Neuronal stem cell (in vitro differentiated cells): ENCODE measurements at regions not wholly inside any gene's neighbourhood (a gene's known extent, or its start where the extent isn't known, plus 50 kb on each side); places are given as distances from the start of the nearest gene placed in this dataset.

Source experiments
- DNase-seq: peaks from one replicate; pipeline ENCODE4 v3.0.0-alpha.2; 2013; ENCODE audit warnings: low spot score
- H2AFZ ChIP-seq: one replicate; pipeline ENCODE4 v1.6.1; 2013; ENCODE audit warnings: mild to moderate bottlenecking, low read length, inconsistent platforms
- H2AK5ac ChIP-seq: 2 replicates; pipeline ENCODE4 v1.6.1; 2013; ENCODE audit warnings: low read depth, mild to moderate bottlenecking, inconsistent platforms, low read length, moderate library complexity, mixed read lengths
- H2BK120ac ChIP-seq: 2 replicates; pipeline ENCODE4 v1.6.1; 2013; ENCODE audit warnings: low read depth, mild to moderate bottlenecking, inconsistent platforms, low read length, moderate library complexity, mixed read lengths
- H2BK12ac ChIP-seq: one replicate; pipeline ENCODE4 v1.6.1; 2013; ENCODE audit warnings: low read length, inconsistent platforms
- H2BK15ac ChIP-seq: 2 replicates; pipeline ENCODE4 v1.6.1; 2013; ENCODE audit warnings: mild to moderate bottlenecking, low read length, inconsistent platforms, mixed read lengths
- H2BK5ac ChIP-seq: one replicate; pipeline ENCODE4 v1.6.1; 2013; ENCODE audit warnings: inconsistent platforms, mild to moderate bottlenecking, low read length, moderate library complexity
- H3K14ac ChIP-seq: one replicate; pipeline ENCODE4 v1.6.1; 2013; ENCODE audit warnings: low read length, inconsistent platforms
- H3K18ac ChIP-seq: 2 replicates; pipeline ENCODE4 v1.6.1; 2013; ENCODE audit warnings: low read length, inconsistent platforms
- H3K23ac ChIP-seq: 2 replicates; pipeline ENCODE4 v1.6.1; 2013; ENCODE audit warnings: low read depth, mild to moderate bottlenecking, mixed read lengths, low read length, inconsistent platforms; ENCODE audit not compliant: poor library complexity
- H3K27ac ChIP-seq: replicated peaks from 3 replicates; pipeline ENCODE4 v1.5.1; 2013; ENCODE audit warnings: low read length, inconsistent platforms
- H3K27me3 ChIP-seq, 3 experiments: 2 replicates each; pipeline ENCODE4 v1.6.1; 2013; ENCODE audit warnings: low read length in 3 of 3, mild to moderate bottlenecking in 2 of 3, inconsistent platforms in 1 of 3, low read depth in 1 of 3, mixed read lengths in 1 of 3, moderate library complexity in 1 of 3; ENCODE audit not compliant: control insufficient read depth in 3 of 3, insufficient read depth in 3 of 3
- H3K36me3 ChIP-seq, 2 donors: replicated peaks in 1 of 2; 2 replicates each; pipeline ENCODE4 v1.6.1; 2013; ENCODE audit warnings: low read length in 2 of 2; ENCODE audit not compliant: control insufficient read depth in 2 of 2, insufficient read depth in 2 of 2
- H3K4ac ChIP-seq: 2 replicates; pipeline ENCODE4 v1.6.1; 2013; ENCODE audit warnings: inconsistent platforms, mild to moderate bottlenecking, low read length, moderate library complexity
- H3K4me1 ChIP-seq, 2 donors: 1 replicate in 1 of 2; 2 replicates in 1 of 2; pipeline ENCODE4 v1.6.1; 2013; ENCODE audit warnings: low read length in 2 of 2, low read depth in 1 of 2; ENCODE audit not compliant: control insufficient read depth in 2 of 2, insufficient read depth in 1 of 2
- H3K4me2 ChIP-seq: one replicate; pipeline ENCODE4 v1.6.1; 2013; ENCODE audit warnings: mild to moderate bottlenecking, low read length, inconsistent platforms; ENCODE audit not compliant: insufficient read depth, poor library complexity, severe bottlenecking
- H3K4me3 ChIP-seq, 2 donors: 2 replicates each; pipeline ENCODE4 v1.5.1; 2013; ENCODE audit warnings: low read length in 2 of 2, mild to moderate bottlenecking in 2 of 2, inconsistent platforms in 1 of 2, moderate library complexity in 1 of 2
- H3K79me1 ChIP-seq: one replicate; pipeline ENCODE4 v1.6.1; 2013; ENCODE audit warnings: low read depth, mild to moderate bottlenecking, inconsistent platforms, low read length, moderate library complexity
- H3K9ac ChIP-seq: one replicate; pipeline ENCODE4 v1.6.1; 2013; ENCODE audit warnings: mild to moderate bottlenecking, low read depth, low read length, inconsistent platforms; ENCODE audit not compliant: poor library complexity
- H3K9me3 ChIP-seq, 2 donors: replicated peaks in 1 of 2; 2 replicates each; pipeline versions ENCODE3 to v1.6.1; 2013; ENCODE audit warnings: low read length in 2 of 2, mild to moderate bottlenecking in 2 of 2, inconsistent platforms in 1 of 2, low read depth in 1 of 2, mixed read lengths in 1 of 2, moderate library complexity in 1 of 2; ENCODE audit not compliant: control insufficient read depth in 2 of 2, insufficient read depth in 1 of 2
- H4K8ac ChIP-seq: one replicate; pipeline ENCODE4 v1.6.1; 2013; ENCODE audit warnings: low read depth, mild to moderate bottlenecking, inconsistent platforms, low read length, moderate library complexity
- H4K91ac ChIP-seq: one replicate; pipeline ENCODE4 v1.6.1; 2013; ENCODE audit warnings: low read length, low read depth, mild to moderate bottlenecking, inconsistent platforms; ENCODE audit not compliant: poor library complexity
- WGBS, 2 donors: extraction: QIAGEN DNeasy Blood & Tissue Kit; methylation state at CpG; one replicate each; pipeline ENCODE4 v1.1.7; 2013; ENCODE audit warnings: missing lambda C conversion rate in 2 of 2, mixed read lengths in 1 of 2; ENCODE audit not compliant: insufficient read length in 2 of 2, insufficient replicate concordance in 1 of 2; ENCODE audit errors: extremely low coverage in 2 of 2; 5-methylcytosine and 5-hydroxymethylcytosine counted together

DNA sequence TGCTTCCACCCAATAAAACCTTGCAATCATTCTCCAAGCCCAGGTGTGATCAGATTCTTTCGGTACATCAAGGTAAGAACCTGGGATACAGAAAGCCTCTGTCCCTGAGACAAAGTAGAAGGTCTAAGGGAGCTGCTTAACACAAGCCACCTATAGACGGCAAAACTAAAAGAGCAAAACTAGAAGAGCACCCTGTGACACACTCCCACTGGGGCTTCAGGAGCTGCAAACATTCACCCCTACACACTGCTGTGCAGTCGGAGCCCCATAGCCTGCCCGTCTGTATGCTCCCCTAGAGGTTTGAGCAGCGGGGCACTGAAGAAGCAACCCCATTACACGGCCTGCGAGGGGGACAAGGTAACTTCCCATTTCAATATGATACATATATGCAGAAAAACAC, 179.6 kb upstream of the CDH9 start:
- Histone ChIP-seq H3K23ac (no peak overlapping the region), H3K4ac (no peak overlapping the region), H4K8ac (no peak overlapping the region), H3K14ac (no peak overlapping the region), H3K4me3 (no peak overlapping the region), H4K91ac (no peak overlapping the region), H3K4me2 (no peak overlapping the region), H2AFZ (peak overlapping the region; percentile 11), H3K9ac (no peak overlapping the region), H3K36me3 (no peaks in the 10 kb centered on the region), H2BK5ac (no peak overlapping the region), H3K27ac (no peak overlapping the region), H3K4me1 (no peaks in the 10 kb centered on the region), H3K18ac (no peak overlapping the region), H3K9me3 (no peaks in the 10 kb centered on the region), H2BK120ac (no peak overlapping the region), H3K27me3 (no peaks in the 10 kb centered on the region), H2AK5ac (no peak overlapping the region), H2BK15ac (no peak overlapping the region), H3K79me1 (no peaks in the 10 kb centered on the region), H2BK12ac (no peak overlapping the region)
- no peak for DNase-seq
- WGBS, 2 donors: no CpG with 5 or more reads among the region's 7 CpGs

GRCh38 chr5:27217155-27217956, 179.0 kb upstream of the CDH9 start:
- Histone ChIP-seq H3K4me2 (no peak overlapping the region), H2BK5ac (no peak overlapping the region), H2AFZ (peak overlapping the region; percentile 11), H3K9me3 (no peaks in the 10 kb centered on the region), H2AK5ac (no peak overlapping the region), H2BK15ac (no peak overlapping the region), H3K14ac (no peak overlapping the region), H2BK120ac (no peak overlapping the region), H3K79me1 (no peaks in the 10 kb centered on the region), H3K23ac (no peak overlapping the region), H3K4ac (no peak overlapping the region), H3K36me3 (no peaks in the 10 kb centered on the region), H3K4me3 (no peak overlapping the region), H3K9ac (no peak overlapping the region), H3K18ac (no peak overlapping the region), H2BK12ac (no peak overlapping the region), H3K27me3 (no peaks in the 10 kb centered on the region), H3K27ac (no peak overlapping the region), H3K4me1 (no peaks in the 10 kb centered on the region), H4K91ac (no peak overlapping the region), H4K8ac (no peak overlapping the region)
- no peak for DNase-seq
- no CpG with 5 or more reads among the region's 15 CpGs for WGBS, 2 donors

DNA sequence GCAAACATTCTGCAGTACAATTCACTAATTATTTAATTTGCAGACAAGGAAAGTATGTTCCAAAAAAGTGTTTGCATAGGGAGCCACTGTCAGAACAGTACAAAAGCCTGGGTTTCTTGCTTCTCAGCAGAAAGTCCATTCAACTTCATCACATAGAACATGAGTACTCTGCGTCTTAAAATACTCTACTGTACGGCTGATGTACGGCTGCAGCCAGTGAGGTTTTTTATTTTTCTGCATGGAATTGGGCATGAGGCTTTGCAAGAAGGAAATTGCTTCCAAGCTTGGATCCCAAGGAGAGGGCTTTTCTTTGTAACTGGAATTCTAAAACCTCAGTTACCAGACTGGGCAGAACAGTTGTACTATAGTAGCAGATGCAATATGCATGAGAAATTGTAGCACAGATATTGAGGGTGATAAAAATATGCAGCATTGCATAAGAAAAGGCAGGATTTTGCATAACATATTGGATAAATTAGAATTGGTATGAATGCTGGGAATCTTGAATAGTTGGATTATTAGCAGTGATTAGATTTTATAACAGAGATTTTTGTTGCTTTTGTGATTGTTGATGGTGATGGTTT, 178.1 kb upstream of the CDH9 start:
- Histone ChIP-seq H2AFZ (no peak overlapping the region), H4K91ac (no peak overlapping the region), H3K4me2 (no peak overlapping the region), H3K23ac (no peak overlapping the region), H3K4ac (no peak overlapping the region), H2BK12ac (no peak overlapping the region), H3K4me1 (no peaks in the 10 kb centered on the region), H3K4me3 (no peak overlapping the region), H3K14ac (no peak overlapping the region), H3K27me3 (no peaks in the 10 kb centered on the region), H3K18ac (no peak overlapping the region), H2BK5ac (no peak overlapping the region), H3K27ac (no peak overlapping the region), H3K9ac (no peak overlapping the region), H3K79me1 (no peaks in the 10 kb centered on the region), H4K8ac (no peak overlapping the region), H3K9me3 (no peaks in the 10 kb centered on the region), H2BK15ac (no peak overlapping the region), H2AK5ac (no peak overlapping the region), H2BK120ac (no peak overlapping the region), H3K36me3 (no peaks in the 10 kb centered on the region)
- no CpG with 5 or more reads among the region's 3 CpGs for WGBS, 2 donors
- DNase-seq: no peak

- H3K79me1 ChIP-seq: no peaks in the 10 kb centered on the region
- H3K4me1 ChIP-seq: no peaks in the 10 kb centered on the region
- H3K23ac ChIP-seq: no peak overlapping the region
- H3K27ac ChIP-seq: no peak overlapping the region
- H3K9me3 ChIP-seq: peaks cover 0 to 4% of the 10 kb centered on the region in 2 donors
- H3K36me3 ChIP-seq: no peaks in the 10 kb centered on the region
- no peak overlapping the region for H2AK5ac ChIP-seq
- no peak overlapping the region for H2AFZ ChIP-seq
- no peak overlapping the region for H3K18ac ChIP-seq
- no peak overlapping the region for H2BK5ac ChIP-seq
- H3K9ac ChIP-seq: no peak overlapping the region
- no peak overlapping the region for H4K91ac ChIP-seq
- H3K27me3 ChIP-seq: no peaks in the 10 kb centered on the region
- no CpG with 5 or more reads among the region's 2 CpGs for WGBS, 2 donors
- H3K4me3 ChIP-seq: no peak overlapping the region
- H2BK15ac ChIP-seq: no peak overlapping the region
- no peak overlapping the region for H3K4ac ChIP-seq
- H3K4me2 ChIP-seq: no peak overlapping the region
- no peak for DNase-seq
- no peak overlapping the region for H2BK12ac ChIP-seq
- H2BK120ac ChIP-seq: no peak overlapping the region
- no peak overlapping the region for H4K8ac ChIP-seq
- no peak overlapping the region for H3K14ac ChIP-seq
Measured at GRCh38 chr5:27208051-27208450, 169.7 kb upstream of the CDH9 start.
